ENCODE measurements at regions not wholly inside any gene's neighbourhood (a gene's known extent, or its start where the extent isn't known, plus 50 kb on each side); places are given as distances from the start of the nearest gene placed in this dataset.

DNA sequence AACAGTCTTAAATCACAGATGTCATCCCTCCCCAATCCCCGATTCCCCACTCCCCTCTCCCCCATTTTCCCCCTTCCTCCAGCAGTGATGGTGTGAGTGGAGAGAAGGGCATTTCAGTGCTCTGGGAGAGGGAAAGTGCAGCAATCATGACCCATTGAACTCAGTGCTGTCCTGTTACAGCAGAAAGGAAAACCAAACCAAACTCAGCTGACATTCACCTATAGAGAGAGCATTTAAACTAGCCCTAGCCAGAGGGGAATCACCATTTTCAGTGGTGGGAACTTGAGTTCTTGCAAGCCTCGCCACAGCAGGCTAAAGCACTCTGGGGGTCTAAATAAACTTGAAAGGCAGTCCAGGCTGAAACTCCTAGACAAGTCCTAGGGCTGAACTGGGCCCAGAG lies 129.9 kb upstream of the COL21A1 start:
- FAIRE-seq = no peak

DNA sequence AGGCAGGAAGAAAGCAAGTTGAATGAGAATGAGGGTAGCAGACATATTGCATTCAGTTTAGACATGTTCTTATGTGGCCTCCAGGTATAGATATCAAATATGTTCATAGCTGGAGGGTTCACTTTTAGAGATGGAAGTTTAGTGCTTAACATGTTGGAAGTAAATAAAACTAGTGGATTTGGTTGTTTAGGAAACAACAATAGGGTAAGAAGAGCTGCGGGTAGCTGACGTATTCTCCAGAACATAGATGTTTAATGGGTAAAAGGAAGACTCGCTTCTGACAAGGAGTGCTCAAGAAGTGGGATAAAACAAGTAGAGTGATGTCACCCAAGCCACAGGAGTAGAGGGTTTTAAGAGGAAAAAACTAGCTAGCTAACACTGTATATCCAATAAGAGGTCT lies 128.4 kb upstream of the COL21A1 start:
- no peak for FAIRE-seq

DNA sequence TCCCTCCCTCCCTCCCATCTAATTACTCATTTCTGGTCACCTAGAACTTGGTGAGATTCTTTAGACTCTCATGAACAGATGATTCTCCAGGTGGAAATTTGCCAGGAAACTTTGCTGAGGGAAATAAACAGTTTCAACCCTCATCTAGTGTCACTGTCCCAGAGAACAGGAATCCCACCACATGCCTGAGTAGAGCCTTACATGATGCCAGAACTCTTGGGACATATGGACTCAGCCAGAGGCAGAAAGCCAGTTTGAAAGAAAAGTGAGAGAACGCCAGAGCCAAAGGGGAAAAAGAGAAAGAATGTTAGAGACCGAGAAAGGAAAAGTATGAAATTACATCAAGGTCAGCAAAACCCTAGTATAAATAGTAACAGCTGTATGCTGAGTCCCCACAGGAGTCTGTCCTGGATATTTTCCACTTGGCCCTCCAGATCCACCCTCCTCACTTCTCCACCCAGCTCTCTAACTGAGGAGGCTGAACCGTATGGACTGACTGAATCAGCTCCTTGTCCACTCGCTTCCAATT lies 127.5 kb upstream of the COL21A1 start:
- peak; percentile 62 for FAIRE-seq

DNA sequence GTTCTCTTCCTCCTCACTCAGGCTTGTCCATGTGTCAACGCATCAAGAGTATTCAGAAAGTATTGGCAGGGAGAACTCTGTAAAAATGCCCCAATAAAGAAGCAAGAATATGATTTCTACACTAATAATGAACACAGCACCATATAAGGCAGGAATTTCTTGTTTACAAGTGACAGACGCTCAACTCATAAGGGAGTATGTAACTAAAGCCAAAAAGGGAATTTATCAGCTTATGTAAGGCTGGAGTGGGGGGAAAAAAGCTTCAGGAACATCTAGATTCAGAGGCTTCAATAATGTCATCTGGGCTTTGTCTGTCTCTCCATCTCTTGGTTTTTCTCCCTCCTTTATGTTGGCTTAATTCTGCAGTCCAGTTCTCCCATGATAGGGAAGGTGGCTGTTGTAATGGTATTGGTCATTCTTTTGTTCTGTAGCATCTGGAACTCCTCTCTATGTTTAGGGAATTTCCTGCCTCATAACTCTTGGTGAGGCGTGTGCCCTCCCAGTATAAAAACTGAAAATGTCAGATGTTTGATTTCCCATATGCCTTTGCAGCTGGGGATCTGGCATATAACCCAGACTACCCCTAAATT lies 125.1 kb upstream of the COL21A1 start:
- no peak for FAIRE-seq

DNA sequence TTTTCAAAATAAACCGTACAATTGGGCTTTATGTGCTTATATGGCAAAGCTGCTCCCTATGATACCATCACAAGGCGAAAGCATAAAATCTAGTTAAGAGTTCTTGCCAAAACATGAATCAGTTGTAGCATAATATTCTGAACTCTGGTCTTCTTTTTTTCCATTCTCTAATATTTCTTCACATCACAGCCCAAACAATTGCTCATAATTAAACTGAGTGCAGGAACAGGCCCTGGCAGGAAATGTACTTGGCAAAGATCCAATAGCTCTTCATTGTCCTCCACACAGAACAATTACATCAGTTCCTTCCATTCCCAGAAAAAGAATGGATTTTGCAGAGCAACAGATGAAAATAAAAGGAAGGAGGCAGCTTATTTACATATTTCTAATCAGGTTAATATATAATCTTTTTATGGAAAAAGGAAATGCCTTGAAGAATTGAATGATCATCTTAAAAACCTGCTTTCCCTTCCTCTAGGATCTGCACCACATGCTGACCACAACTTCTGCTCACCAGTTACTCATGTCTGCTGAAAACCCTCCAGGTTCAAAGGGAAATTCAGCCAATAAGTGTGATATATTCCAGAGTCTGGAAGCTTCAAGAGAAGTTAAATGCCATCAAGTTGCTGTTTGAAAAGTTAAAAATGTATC lies 123.3 kb upstream of the COL21A1 start:
- peak; percentile 96 for FAIRE-seq

DNA sequence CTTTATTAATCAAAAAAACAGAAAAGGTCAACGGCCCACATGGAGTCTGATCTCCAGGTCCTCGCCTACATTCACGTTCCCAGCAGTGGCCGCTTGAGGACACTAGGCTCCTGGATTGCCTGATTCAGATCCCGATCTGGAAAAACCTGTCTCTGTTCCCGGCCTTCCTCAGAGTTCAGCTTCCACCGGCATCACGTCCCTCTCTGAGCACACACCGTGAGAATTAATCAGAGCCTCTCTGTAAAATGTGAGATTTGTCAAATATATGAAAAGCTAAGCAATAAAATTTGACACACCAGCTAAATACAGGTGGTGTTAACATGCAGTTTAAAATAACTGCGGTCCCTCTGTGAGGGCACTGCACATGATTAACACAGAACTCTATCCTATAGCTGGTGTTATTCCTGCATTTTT lies 122.8 kb upstream of the COL21A1 start:
- FAIRE-seq = peak; percentile 87

DNA sequence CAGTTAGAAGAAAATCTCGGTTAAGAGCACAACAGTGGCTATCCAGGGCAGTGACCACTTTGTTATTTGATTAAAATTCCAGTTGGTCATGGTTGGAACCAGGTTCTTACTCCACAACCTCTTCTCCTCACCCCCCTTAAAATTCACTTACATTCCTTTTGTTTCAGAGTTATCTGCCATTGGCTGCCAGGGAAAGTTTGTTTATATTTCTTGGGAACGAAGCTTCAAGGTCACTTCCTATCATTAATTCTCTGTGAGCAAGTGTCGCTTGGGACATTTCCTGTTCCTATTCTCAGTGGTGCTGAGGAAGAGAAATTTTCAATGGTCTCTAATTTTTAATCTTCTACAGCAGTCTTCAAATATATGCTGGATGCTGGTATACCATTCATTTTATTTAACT lies 121.1 kb upstream of the COL21A1 start:
- FAIRE-seq = no peak

DNA sequence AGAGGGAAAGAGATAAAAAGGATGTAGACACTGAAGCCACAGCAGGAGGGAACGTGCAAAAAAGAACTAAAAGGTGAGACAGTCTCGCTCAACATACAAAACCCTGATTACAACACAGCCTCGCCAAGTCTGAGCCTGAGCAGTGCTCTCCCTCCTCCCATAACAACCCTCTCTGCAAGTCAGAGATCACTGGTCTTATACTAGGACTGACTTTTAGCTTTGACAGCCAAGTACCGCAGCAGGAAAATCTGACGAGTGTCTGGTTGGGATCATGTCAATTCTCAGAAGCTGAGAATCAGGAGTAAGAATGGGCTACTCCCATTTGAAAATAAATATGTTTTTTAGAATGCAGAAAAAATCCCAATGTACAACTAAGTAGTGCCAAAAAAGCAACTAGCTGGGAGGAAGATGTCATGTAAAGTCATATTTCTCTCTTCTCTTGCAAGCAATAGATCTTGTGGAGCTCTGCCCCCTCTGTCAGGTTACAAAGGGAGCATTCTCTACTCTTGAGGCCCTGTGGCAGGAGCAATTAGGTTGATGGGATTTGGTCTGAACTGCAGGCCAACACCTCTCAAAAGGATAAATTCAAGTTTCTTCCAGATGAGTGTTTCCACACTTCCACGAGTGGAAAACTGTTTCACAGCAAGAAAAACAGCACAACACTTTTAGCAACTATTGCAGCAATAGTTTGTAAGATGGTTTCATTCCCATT lies 118.9 kb upstream of the COL21A1 start:
- no peak for FAIRE-seq

DNA sequence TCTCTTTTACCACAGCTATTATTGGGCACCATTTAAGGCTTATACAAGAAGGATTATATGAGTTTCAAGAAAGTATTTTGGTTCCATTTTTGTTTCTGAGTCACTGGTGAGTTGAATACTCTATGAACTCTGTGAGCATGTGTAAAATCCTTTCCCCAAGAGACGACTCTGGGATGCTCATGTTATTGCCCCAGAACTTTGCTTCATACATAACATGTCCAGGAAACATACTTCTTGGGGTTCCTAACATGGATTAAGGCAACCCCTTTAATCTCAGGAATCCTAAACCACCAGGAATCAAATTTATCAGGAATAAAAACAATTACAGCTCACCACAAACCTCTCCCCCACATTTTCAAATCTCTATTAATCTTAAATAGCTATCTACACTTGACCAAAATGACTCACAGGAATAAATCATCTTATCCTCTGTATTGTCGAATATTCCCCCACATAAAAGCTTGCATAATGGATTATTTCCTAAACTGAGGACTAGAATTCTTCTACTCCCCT lies 117.5 kb upstream of the COL21A1 start:
- no peak for FAIRE-seq

DNA sequence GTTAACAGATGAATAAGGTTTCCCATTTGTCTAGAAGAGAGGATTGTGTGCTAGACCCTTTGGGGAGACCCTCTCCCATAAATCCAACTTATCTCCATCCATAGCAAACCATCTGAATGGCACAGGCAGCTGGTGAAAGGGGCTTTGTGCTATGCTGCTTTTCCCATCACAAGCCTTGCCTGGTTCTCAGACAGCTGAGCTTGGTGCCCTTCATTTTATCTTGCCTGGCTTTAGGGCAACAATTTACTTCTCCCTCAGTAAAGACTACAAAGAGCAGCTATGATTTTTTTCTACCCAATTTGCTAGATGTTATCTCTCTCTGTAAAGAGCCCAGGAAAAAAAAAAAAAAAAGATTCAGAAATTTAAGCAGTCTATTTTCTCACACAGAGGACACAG lies 117.0 kb upstream of the COL21A1 start:
- no peak for FAIRE-seq

DNA sequence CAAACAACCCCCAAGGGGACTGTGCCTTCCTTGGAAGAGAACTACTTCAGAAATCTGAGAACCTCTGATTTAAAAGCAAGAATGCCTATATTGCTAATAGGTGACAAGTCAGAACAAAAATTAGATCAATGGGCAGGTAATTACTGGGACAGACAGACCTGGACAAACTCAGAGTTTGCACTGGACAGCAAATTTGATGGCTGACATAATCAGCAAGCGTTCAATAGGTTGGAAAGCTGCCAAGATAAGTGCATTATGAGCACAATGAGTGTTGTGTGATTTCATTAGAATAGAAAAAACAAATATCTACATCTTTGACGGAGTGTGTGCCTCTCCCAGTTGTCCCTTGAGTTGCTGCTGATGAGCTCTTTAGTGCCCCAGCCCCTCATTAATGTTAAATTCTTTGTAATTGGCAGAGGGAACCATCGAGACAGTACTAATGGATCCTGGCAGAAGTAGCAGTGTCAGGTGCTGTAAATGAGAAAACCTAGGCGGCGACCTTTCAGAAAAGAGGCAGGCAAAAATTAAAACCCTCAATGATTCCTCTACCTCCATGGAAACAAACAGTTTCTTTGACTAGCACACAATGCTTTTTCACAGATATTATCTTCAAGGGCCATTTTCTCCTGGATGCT lies 116.5 kb upstream of the COL21A1 start:
- FAIRE-seq = no peak

DNA sequence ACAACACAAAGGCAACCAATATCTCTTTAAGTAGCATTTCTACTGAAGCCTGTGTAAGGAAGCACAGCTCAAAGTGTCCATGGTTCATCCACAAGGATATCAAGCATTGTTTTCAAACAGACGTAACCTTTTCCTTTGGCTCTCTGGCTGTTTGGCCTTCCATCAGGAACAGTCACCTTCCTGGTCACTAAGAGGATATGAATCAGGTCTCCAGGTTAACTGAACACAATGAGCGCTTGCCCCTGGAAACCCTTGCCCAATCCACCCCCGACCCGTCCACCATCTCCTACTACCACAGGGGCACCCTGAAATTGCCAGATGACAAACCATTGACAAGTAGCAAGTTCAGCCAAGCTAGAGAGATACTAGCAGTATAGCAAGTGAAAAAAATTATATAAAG lies 114.4 kb upstream of the COL21A1 start:
- no peak for FAIRE-seq

DNA sequence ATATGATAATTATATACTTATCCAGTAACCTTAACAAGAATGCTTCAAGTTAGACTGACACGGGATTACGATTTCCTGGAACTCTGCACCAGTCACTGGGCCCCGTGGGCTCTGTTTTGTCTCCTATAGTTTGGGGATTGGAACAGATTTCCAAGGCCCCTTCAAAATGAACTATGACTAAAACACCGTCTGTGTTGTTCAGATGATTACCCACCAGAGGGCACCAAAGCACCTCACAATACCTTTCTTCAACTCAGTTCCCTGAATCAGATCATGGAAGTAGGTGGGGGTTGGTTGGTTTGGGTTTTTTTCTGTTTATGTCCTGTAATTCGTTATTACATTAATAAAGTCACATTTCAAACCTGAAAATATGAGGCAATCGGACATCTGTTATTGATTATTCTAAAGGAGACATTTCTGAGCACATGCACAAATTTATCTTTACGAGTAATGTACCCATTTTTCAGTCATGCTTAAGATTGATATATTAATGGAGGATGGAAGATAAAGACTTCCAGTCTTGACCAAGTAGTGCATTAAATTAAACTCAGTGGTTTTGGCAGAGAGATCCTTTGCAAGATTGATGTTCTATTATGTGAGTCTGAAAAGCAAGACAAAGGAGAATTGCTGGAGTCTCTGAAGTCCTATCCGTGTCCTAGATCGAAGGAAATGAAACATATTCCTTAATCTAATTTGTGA lies 112.0 kb upstream of the COL21A1 start:
- peak; percentile 92 for FAIRE-seq

DNA sequence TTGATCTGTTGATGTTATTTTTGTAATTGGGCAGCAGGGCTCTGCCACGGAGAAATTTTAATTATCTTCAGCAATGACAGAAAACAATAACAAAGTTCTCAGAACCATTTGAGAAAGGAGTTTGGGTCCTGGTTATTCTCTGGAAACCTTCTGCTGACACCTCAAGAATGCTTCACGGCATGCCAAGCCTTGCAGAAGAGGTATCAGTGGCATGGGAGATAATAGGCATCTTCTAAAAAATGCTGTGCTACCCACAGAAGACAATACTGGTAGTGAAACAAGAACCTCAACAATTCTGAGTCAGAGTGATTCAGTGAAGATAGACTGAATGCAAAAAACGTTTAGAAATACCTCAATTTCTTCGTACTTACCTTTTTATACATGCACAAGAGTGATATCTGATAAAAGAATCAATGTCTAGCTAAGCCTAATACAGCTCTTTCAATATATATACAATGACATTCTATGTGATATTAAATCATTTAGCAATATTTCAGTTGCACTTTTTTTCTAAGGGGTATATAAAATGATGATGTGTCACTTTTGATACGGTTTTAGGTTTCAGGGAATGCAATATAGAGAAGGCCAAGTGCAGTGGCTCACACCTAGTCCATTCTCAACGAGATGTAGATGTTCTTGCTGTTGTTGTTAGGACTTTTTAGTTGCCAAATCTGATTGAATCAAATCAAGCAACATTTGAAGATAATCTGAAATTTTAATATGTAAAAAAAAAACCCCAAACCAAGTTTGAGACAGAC lies 110.4 kb upstream of the COL21A1 start:
- no peak for FAIRE-seq

DNA sequence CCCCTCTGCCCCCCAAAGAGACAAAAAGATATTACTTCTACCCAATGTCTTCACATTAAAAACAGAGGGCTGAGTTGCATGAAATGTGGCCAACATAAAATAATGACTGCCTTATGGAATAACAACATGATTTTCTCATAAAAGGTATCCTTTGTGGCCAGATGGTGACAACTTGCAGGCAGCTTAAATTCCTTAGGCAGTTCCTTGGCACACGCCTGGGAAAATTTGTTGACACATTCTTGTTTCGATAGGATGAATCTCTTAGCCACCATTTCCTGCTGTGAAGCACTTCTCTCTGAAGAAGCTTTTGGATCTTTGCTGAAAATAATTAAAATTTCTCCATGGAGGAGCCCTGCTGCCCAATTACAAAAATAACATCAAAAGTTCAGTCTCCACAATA lies 109.0 kb upstream of the COL21A1 start:
- no peak for FAIRE-seq

DNA sequence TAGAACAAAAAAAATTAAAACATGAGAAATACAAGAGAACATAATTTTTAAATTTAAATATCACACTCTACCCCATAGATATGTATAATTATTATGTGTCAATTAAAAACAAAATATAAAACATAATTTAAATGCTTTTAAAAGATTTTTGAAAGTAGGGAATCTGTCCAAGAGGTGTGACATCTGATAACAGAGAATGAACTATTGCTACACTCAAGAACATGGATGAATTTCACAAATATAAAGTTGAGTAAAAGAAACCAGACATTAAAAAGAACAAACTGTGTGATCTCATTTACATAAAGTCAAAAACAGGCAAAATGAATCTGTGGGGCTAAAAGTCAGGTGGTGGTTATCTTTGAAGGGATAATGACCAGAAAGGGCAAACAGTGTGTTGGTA lies 106.5 kb upstream of the COL21A1 start:
- FAIRE-seq = peak; percentile 72

DNA sequence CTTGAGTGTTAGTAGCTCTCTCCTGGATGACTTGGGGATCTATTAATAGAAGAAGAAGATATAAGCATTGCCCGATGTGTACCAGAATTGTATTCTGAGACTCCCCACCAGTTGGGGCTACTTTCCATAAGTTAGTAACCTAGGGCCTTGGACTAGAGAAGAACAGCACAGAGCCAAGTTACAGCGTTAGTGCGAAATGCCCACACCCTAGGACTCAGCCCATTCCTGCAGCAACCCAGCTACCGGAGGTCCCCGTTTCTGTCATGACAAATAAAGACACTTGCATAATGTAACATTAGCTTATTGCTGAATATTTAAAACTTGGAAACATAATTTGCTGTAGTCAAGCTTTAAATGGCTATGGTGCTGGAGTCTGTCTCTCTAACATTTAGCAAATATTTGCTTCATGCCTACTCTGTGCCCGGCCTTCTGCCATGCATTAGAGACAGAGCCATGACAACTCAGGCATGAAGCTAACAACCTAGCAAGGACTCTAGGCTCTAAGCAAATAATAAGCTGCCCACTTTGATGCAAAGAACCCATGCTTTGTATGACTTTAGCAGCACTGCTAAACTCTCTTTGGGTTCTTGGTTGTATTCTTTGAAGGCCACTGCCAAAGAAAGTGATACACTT lies 103.4 kb upstream of the COL21A1 start:
- no peak for FAIRE-seq

DNA sequence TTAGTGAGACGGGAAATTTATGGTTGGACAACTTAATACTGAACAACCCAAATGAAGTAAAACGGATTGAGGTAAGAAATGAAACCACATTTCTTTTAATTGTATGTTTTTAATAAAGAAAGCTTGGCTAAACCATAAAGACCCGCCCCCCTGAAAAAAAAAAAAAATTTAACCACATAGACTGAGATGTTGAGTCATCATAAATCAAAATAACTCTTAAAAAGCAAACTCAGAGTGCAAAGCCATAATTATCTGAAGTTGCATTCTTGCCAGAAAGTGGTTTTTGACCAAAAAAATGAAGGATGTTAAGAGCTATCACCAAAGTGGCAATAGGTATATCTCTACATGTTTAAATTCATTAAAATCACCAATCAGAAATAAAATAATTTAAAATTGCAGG lies 101.8 kb upstream of the COL21A1 start:
- peak; percentile 87 for FAIRE-seq

DNA sequence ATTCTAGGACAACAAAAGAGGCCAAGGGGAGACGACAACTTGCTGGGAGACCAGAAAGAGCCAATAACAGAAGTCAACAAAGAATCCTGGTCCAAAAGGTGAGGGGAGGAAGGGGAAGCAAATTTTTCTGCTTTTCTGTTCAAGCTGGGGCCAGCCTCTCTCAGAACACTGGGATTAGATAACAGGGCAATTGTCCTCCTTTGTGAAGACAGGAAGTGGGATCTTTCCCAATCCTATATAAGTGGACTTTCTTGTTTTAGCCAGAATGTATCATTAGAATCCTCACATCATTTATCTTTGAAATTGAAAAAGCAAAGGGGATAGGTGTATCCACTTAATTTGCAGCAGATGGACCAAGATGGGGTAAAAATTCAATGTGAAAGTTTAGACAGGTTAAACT lies 101.2 kb upstream of the COL21A1 start:
- no peak for FAIRE-seq

DNA sequence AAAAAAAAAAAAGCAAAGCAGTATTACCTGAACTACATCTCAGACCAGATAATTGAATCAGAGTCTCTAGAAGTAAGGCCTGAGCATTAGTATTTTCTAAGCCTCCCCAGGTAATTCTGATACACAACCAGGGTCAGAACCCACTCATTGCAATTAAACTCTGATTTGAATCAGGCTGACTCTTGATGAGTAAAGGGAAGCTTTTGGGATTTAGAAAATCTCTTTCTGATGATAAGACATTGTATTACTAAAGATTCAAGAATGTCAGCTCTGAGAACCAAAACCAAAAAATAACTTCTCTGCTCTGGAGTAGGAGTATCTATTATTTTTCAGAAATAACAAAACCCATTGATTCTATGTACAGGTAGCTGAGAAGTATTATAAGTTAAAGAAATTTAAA lies 100.1 kb upstream of the COL21A1 start:
- FAIRE-seq = no peak

DNA sequence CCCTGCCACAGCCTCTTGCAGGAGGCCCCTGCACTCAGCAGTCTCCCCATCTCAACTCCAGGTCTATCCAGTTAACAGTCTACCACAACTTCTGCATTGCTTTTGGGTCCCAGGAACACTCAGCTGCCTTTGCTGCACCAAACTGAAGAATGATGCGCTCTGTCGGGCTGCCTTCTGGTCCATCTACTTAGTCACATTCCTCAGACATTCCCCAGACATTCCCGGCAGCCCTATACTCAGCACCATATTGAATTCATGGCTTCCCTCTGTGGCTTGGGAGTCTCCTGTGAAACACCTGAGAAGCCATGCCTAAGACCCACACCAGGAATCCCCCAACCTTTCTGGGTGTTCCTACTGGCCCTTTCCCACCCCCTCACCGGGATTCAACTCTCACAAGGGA lies 99.6 kb upstream of the COL21A1 start:
- FAIRE-seq = no peak
